SK-N-SH (cell line): ENCODE measurements at regions not wholly inside any gene's neighbourhood (a gene's known extent, or its start where the extent isn't known, plus 50 kb on each side); places are given as distances from the start of the nearest gene placed in this dataset.

Source experiments
- CTCF ChIA-PET: fragments of 300-600, 350-600 bp; formaldehyde crosslinking; extraction: SDS; loops from one replicate; lab custom pipeline; 2021; lab: Yijun Ruan, JAX
- POLR2A ChIA-PET: fragments of 350-600 bp; sonication (Branson Sonifier 250); formaldehyde crosslinking; extraction: SDS; loops from one replicate; lab custom pipeline; 2020; ENCODE audit warnings: antibody characterized with exemption, inconsistent platforms; lab: Yijun Ruan, JAX
- DNase-seq: peaks from one replicate; pipeline ENCODE4 v3.0.0; 2012
- H2AFZ ChIP-seq: fragments of 200-600 bp; sonication (generic); 2 replicates; pipeline ENCODE4 v1.8.1; 2016; ENCODE audit warnings: antibody characterized with exemption, mild to moderate bottlenecking, low read depth
- H3F3A ChIP-seq: fragments of 200-600 bp; sonication (generic); replicated peaks from 2 replicates; pipeline ENCODE3; 2016; ENCODE audit warnings: antibody characterized with exemption, mild to moderate bottlenecking; ENCODE audit not compliant: insufficient read depth
- H3K27ac ChIP-seq, 2 experiments: fragments of 200-500 bp in 1 of 2; fragments of 200-600 bp in 1 of 2; sonication (Bioruptor generic) in 1 of 2; sonication (generic), shearing (Covaris generic) in 1 of 2; 2 replicates each; pipeline versions ENCODE4 v1.5.1 to v1.6.1; 2014 to 2016; ENCODE audit warnings: low read depth in 2 of 2, inconsistent platforms in 1 of 2, low read length in 1 of 2, mild to moderate bottlenecking in 1 of 2, mixed read lengths in 1 of 2
- H3K27me3 ChIP-seq: fragments of 200-600 bp; sonication (generic), shearing (Covaris generic); 2 replicates; pipeline ENCODE4 v1.6.1; 2016; ENCODE audit warnings: mixed run types; ENCODE audit not compliant: insufficient read depth
- H3K36me3 ChIP-seq, 2 experiments: fragments of 200-500 bp in 1 of 2; fragments of 200-600 bp in 1 of 2; sonication (Bioruptor generic) in 1 of 2; sonication (generic) in 1 of 2; replicated peaks in 1 of 2; 2 replicates each; pipeline versions ENCODE3 to v1.5.1; 2014 to 2016; ENCODE audit warnings: low read length in 1 of 2, mild to moderate bottlenecking in 1 of 2; ENCODE audit not compliant: insufficient read depth in 2 of 2, control insufficient read depth in 1 of 2
- H3K4me1 ChIP-seq, 2 experiments: fragments of 200-500 bp in 1 of 2; fragments of 200-600 bp in 1 of 2; sonication (Bioruptor generic) in 1 of 2; sonication (generic), shearing (Covaris generic) in 1 of 2; 2 replicates each; pipeline versions ENCODE4 v1.5.1 to v1.6.1; 2014 to 2016; ENCODE audit warnings: low read depth in 1 of 2, low read length in 1 of 2, mixed run types in 1 of 2; ENCODE audit not compliant: insufficient read depth in 2 of 2, control insufficient read depth in 1 of 2
- H3K4me2 ChIP-seq: fragments of 200-600 bp; sonication (generic), shearing (Covaris generic); 2 replicates; pipeline ENCODE4 v1.6.1; 2017; ENCODE audit warnings: mixed run types
- H3K4me3 ChIP-seq, 2 experiments: fragments of 200-500 bp in 1 of 2; fragments of 200-600 bp in 1 of 2; sonication (Bioruptor generic) in 1 of 2; sonication (generic), shearing (Covaris generic) in 1 of 2; 2 replicates each; pipeline versions ENCODE4 v1.5.1 to v1.8.1; 2014 to 2016; ENCODE audit warnings: low read depth in 2 of 2, inconsistent platforms in 1 of 2, low read length in 1 of 2, mild to moderate bottlenecking in 1 of 2, mixed read lengths in 1 of 2, moderate library complexity in 1 of 2
- H3K79me2 ChIP-seq: fragments of 200-600 bp; sonication (generic); 2 replicates; pipeline ENCODE4 v1.8.1; 2017; ENCODE audit warnings: mild to moderate bottlenecking; ENCODE audit not compliant: insufficient read depth
- H3K9ac ChIP-seq: fragments of 200-600 bp; sonication (generic); 2 replicates; pipeline ENCODE4 v1.6.1; 2017; ENCODE audit warnings: mixed run types
- H3K9me2 ChIP-seq: fragments of 200-600 bp; sonication (generic); 2 replicates; pipeline ENCODE4 v1.6.1; 2017; ENCODE audit warnings: mixed run types
- H3K9me3 ChIP-seq: fragments of 200-600 bp; sonication (generic); 2 replicates; pipeline ENCODE4 v1.6.1; 2017; ENCODE audit warnings: mixed run types, mild to moderate bottlenecking, moderate library complexity
- H4K20me1 ChIP-seq: fragments of 200-600 bp; sonication (generic); 2 replicates; pipeline ENCODE4 v1.6.1; 2017; ENCODE audit warnings: mild to moderate bottlenecking, mixed run types; ENCODE audit not compliant: insufficient read depth
- EP300 ChIP-seq, 2 experiments: IDR thresholded peaks; 2 replicates each; pipeline versions ENCODE4 v1.4.0 to v1.6.1; 2012; ENCODE audit warnings: borderline replicate concordance in 1 of 2, low read depth in 1 of 2, low read length in 1 of 2
- FOSL2 ChIP-seq: IDR thresholded peaks from 2 replicates; pipeline ENCODE4 v1.4.0; 2012; ENCODE audit warnings: low read depth, mild to moderate bottlenecking, moderate library complexity, borderline replicate concordance
- GATA2 ChIP-seq: sonication (generic); formaldehyde crosslinking; IDR thresholded peaks from 2 replicates; pipeline ENCODE4 v1.5.0; 2020; ENCODE audit warnings: mild to moderate bottlenecking, missing genetic modification reagents
- RFX5 ChIP-seq: IDR thresholded peaks from 2 replicates; pipeline ENCODE4 v1.6.1; 2012; ENCODE audit warnings: mild to moderate bottlenecking, improper control_type of control experiment, low read length
- SIN3A ChIP-seq: IDR thresholded peaks from 2 replicates; pipeline ENCODE4 v1.6.1; 2012; ENCODE audit warnings: low read depth, mild to moderate bottlenecking, low read length, moderate library complexity, borderline replicate concordance
- whole genome bisulfite sequencing: methylation state at CpG from one replicate; pipeline ENCODE4 v1.1.6; 2017; ENCODE audit warnings: low lambda C conversion rate; 5-methylcytosine and 5-hydroxymethylcytosine counted together
- TF ChIP-seq, protein P1 (sequence below): IDR thresholded peaks from 2 replicates; pipeline ENCODE4; 2012

DNA sequence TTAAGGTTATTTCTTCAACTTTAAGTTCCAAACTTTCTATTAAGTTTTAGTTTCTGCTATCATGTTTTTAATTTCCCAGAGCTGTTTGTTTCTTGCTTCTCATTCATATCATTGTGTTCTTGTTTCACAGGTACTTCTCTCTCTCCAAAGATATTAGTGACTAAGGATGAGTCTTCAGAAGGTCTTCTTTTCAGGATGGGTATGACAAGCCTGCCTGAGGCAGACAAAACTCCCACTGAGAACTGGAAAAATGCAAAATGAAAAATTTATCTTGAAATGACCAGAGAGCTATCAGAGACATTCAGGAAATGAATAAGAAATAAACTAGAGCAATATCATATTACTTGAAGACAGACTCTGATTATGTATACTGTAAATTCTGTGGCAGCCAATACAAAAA lies 110.8 kb upstream of the EGFR start:
- ChIA-PET POLR2A (no interaction called here), CTCF (interaction anchor here (5.1 kb wide), 1 partner anchor 347 kb away, joined by 34 read pairs; no protein-coding TSS in a partner anchor)
- Histone ChIP-seq H3K4me3 (no peak overlapping the region), H3K36me3 (peaks cover 0 to 8% of the 10 kb centered on the region in 2 experiments), H2AFZ (no peak overlapping the region; the same call in 1 of the 2 replicates), H3K79me2 (no peaks in the 10 kb centered on the region), H3K27ac (peak overlapping the region in 1 of 2 experiments; percentile 69; a peak in 2 of 4 replicates), H3K27me3 (no peaks in the 10 kb centered on the region), H3K9ac (no peak overlapping the region), H4K20me1 (no peaks in the 10 kb centered on the region), H3K4me2 (no peak overlapping the region), H3K9me2 (no peaks in the 10 kb centered on the region), H3K4me1 (peaks cover 0 to 4% of the 10 kb centered on the region in 2 experiments; a peak in 2 of 4 replicates), H3K9me3 (peaks cover 6% of the 10 kb centered on the region), H3F3A (peaks cover 26% of the 10 kb centered on the region)
- DNase-seq = no peak
- TF ChIP-seq RFX5 (no peak), FOSL2 (0 out of 2 replicates have a peak, but pooled peaks have one; percentile 16)
- TF ChIP-seq, protein P1, sequence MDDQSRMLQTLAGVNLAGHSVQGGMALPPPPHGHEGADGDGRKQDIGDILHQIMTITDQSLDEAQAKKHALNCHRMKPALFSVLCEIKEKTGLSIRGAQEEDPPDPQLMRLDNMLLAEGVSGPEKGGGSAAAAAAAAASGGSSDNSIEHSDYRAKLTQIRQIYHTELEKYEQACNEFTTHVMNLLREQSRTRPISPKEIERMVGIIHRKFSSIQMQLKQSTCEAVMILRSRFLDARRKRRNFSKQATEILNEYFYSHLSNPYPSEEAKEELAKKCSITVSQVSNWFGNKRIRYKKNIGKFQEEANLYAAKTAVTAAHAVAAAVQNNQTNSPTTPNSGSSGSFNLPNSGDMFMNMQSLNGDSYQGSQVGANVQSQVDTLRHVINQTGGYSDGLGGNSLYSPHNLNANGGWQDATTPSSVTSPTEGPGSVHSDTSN = peak; percentile 31

DNA sequence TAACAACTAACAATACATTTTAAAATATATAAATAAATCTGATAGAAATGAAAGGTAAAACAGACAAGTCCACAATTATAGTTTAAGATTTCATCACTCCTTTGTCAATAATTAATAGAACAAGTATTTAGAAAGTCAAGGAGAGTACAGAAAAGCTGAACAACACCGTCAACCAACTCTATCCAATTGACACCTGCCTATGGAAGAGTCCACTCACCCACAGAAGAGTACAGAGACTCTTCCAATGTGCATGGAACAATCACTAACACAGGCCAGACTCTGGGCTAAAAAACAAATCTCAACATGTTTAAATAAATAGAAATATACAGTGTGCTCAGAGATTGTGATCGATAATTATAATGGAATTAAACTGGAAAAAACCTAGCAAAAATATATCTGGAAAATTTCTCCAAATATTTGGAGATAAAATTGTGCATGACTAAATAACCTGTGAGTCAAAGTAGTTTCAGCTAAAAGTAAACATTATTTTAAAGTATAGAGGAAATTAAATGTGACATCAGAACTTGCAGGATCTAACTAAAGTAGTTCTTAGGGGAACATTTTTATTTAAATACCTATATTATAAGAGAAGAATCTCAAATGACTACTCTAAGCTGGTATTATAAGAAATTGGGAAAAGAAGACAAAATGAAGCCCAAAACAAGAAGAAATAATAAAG lies 109.9 kb upstream of the EGFR start:
- Histone ChIP-seq H3K9me2 (no peaks in the 10 kb centered on the region), H3F3A (peaks cover 26% of the 10 kb centered on the region), H3K9me3 (peaks cover 6% of the 10 kb centered on the region), H2AFZ (no peak overlapping the region), H3K27me3 (no peaks in the 10 kb centered on the region), H3K36me3 (peaks cover 0 to 8% of the 10 kb centered on the region in 2 experiments), H3K27ac (peak overlapping the region in 1 of 2 experiments; percentile 69; a peak in 2 of 4 replicates), H3K9ac (no peak overlapping the region), H3K4me1 (peaks cover 0 to 4% of the 10 kb centered on the region in 2 experiments; a peak in 2 of 4 replicates), H3K4me3 (no peak overlapping the region), H3K79me2 (no peaks in the 10 kb centered on the region), H4K20me1 (no peaks in the 10 kb centered on the region), H3K4me2 (peak overlapping the region; percentile 19; the same call in 1 of the 2 replicates)
- ChIA-PET POLR2A (no interaction called here), CTCF (interaction anchor here (5.1 kb wide), 1 partner anchor 346 kb away, joined by 34 read pairs; no protein-coding TSS in a partner anchor)
- WGBS = 56% methylated on average over 2 of the region's 2 CpGs
- no peak for TF ChIP-seq GATA2 (CRISPR knock-in tag)
- TF ChIP-seq EP300 (IDR thresholded peaks at IDR 0.05; ENCODE audit: borderline replicate concordance in 1 of 2, low read depth in 1 of 2, low read length in 1 of 2) = peak in 1 of 2 experiments; percentile 28; a peak in 1 of 4 replicates
- no peak for TF ChIP-seq SIN3A
- TF ChIP-seq, protein P1 = peak; percentile 30; the same call in 1 of the 2 replicates
- DNase-seq = no peak
